WI38 (cell line): ENCODE measurements at regions not wholly inside any gene's neighbourhood (a gene's known extent, or its start where the extent isn't known, plus 50 kb on each side); places are given as distances from the start of the nearest gene placed in this dataset.

Source experiments
- H3K4me3 ChIP-seq: 2 replicates; pipeline ENCODE4 v1.5.1; 2011; ENCODE audit warnings: low read depth, mild to moderate bottlenecking, control low read depth, low read length
- CTCF ChIP-seq: IDR thresholded peaks from 2 replicates; pipeline ENCODE4 v1.5.1; 2012; ENCODE audit warnings: low read depth, mild to moderate bottlenecking, control low read depth, low read length

DNA sequence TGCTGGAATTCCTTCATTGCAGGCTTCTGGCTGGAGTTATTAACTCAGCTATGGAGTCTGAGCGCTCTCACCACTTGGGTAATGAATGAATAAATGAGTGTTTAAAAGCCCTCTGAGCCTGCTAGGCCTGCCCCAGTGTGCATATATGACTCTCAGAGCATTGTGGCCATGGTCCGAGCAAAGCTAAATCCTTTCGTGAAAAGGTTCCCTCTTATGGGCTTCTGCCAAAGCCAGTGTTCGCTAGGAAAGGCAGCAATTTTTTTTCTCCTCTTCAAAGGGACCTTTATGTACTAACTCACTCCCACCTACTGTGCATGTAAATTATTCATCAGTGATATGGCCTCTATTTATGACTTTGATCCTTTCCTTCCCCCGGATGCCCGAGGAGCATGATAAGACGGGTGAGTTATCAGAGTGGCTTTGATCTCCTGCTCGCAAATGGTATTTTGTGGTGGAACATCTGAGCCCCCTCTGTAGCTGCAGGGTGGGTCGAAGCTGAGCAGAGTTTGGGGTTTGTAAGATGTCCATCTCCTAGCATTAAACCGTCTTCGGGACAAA is 88.6 kb downstream of the LINC00237 start:
- H3K4me3 ChIP-seq, result no peak overlapping the region
- TF ChIP-seq CTCF, result no peak

DNA sequence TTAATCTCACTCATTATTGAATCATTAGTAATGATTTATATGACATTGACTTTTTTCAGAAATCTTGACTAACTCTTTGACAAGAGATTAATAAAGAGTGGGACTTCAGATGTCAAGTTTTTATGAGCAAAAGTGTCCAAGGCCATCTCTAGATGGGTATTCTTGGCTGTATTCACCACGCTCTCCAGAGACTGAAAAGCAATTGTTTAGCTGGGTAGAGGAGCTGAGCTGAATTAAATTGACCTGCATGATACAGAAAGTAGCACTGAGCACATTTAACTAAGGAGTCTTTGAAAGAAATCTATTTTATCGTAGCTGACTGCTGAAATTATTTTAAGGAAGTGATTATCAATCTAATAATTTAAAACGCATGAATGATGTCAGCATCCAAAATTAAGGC is 89.4 kb downstream of the LINC00237 start:
- TF ChIP-seq CTCF, result no peak
- H3K4me3 ChIP-seq, result no peak overlapping the region

DNA sequence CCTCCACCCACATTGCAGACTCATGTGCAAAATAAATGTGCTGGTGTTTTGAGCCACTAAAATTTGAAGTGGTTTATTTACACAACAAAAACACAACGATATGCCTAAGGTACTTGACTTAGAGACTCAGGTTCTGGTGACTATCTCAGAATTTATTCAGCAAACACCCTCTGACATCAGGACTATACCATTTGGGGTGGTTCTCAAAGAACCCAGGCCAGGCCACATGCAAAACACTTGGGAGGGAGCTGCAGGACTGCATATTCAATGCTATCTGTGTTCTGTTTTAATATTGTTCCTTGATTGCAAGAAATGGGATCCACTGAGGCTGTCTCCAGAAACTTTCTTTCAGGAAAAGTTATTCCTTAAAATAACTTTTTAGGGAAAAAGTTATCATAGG is 91.6 kb downstream of the LINC00237 start:
- TF ChIP-seq CTCF, result no peak
- no peak overlapping the region for H3K4me3 ChIP-seq

DNA sequence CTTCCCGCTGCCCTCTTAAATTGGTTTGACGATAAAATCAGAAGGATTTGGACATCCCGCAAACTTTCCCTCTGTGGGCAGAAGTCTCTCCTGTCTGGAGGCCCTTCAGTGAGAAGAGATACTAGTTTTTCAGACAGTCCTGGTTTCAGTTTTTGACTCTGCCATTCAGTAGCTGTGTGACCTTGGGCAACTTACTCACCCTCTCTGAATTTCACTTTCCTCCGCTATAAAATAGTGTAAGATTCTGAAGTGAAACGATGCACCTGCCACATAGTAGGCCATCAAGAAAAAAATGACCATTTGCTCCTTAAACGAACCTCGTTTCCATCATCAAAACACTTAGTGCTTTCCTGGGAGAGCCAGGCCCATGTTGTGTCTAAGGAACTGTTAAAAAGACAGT is 97.2 kb downstream of the LINC00237 start:
- H3K4me3 ChIP-seq, result no peak overlapping the region
- no peak for TF ChIP-seq CTCF

DNA sequence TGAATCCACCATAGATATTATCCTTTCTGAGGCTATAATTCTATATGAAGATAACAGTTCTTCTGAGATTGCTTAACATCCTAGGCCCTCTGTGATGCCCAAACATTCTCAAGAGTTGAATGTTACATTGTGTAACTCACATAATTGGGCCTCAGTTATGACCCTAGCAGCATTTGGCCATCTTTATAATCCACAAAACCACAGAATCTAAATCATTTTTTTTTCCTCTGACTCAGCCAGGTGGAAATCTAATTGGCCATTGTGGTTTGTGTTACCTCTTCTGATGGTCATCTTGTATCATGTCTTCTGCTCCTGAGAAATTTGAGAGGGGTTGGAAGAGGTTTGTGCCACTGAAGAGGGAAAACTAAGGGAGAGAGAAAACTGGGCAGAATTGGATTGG is 99.5 kb downstream of the LINC00237 start:
- no peak for TF ChIP-seq CTCF
- H3K4me3 ChIP-seq, result no peak overlapping the region

GRCh38 chr20:21004386-21005076 is 101.6 kb downstream of the LINC00237 start:
- no peak for TF ChIP-seq CTCF
- H3K4me3 ChIP-seq, result no peak overlapping the region

GRCh38 chr20:21003902-21004301 is 102.3 kb downstream of the LINC00237 start:
- no peak overlapping the region for H3K4me3 ChIP-seq
- no peak for TF ChIP-seq CTCF
